ENCODE measurements at regions not wholly inside any gene's neighbourhood (a gene's known extent, or its start where the extent isn't known, plus 50 kb on each side); places are given as distances from the start of the nearest gene placed in this dataset.

DNA sequence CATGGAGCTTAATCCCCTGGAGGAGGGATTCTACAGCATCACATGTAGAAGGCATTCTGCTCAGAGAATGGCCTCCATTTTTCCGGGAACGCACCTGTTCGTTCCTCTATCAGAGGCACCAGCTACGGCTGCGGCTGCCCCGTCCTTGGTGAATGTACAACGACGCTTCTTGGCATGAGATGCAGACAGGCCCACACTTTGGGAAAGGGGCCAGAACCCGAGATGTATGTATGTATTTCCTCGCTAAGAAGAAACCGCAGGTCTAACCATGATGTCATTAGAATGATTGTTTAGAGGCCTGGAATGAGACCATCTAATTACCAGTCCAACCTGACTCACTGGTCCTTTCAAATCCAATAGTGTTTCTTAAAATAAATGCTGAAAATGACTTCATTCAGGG, 1293.4 kb downstream of the TBC1D22A start:
- TF ChIP-seq, protein P1, sequence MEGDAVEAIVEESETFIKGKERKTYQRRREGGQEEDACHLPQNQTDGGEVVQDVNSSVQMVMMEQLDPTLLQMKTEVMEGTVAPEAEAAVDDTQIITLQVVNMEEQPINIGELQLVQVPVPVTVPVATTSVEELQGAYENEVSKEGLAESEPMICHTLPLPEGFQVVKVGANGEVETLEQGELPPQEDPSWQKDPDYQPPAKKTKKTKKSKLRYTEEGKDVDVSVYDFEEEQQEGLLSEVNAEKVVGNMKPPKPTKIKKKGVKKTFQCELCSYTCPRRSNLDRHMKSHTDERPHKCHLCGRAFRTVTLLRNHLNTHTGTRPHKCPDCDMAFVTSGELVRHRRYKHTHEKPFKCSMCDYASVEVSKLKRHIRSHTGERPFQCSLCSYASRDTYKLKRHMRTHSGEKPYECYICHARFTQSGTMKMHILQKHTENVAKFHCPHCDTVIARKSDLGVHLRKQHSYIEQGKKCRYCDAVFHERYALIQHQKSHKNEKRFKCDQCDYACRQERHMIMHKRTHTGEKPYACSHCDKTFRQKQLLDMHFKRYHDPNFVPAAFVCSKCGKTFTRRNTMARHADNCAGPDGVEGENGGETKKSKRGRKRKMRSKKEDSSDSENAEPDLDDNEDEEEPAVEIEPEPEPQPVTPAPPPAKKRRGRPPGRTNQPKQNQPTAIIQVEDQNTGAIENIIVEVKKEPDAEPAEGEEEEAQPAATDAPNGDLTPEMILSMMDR (IDR thresholded peaks at IDR 0.05) = no peak
- TF ChIP-seq POLR2A (IDR thresholded peaks at IDR 0.05) = no peak
- no peak for TF ChIP-seq EP300 (IDR thresholded peaks at IDR 0.05)

Data from tibial nerve (tissue), 4 donors.